ENCODE measurements at regions not wholly inside any gene's neighbourhood (a gene's known extent, or its start where the extent isn't known, plus 50 kb on each side); places are given as distances from the start of the nearest gene placed in this dataset.
"Not testable (repeated sequence)": the region's sequence is repeated elsewhere in the genome, so short reads cannot be mapped to it uniquely, and the experiment has no call there.

DNA sequence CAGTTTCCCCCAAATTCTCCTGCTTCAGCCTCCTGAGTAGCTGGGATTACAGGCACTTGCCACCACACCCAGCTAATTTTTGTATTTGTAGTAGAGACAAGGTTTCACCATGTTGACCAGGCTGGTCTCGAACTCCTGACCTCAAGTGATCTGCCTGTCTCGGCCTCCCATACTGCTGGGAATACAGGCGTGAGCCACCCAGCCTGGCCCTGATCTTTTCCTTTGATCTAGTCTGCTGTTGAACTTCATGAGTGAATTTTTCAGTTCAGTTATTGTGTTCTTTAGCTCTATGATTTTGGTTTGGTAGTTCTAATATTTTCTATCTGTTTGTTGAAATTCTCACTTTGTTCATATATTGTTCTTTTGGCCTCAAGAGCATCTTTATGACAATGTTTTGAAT lies 83.4 kb upstream of the RAP2C start:
- DNase-seq (ENCODE audit: low read depth), result not testable (repeated sequence)

DNA sequence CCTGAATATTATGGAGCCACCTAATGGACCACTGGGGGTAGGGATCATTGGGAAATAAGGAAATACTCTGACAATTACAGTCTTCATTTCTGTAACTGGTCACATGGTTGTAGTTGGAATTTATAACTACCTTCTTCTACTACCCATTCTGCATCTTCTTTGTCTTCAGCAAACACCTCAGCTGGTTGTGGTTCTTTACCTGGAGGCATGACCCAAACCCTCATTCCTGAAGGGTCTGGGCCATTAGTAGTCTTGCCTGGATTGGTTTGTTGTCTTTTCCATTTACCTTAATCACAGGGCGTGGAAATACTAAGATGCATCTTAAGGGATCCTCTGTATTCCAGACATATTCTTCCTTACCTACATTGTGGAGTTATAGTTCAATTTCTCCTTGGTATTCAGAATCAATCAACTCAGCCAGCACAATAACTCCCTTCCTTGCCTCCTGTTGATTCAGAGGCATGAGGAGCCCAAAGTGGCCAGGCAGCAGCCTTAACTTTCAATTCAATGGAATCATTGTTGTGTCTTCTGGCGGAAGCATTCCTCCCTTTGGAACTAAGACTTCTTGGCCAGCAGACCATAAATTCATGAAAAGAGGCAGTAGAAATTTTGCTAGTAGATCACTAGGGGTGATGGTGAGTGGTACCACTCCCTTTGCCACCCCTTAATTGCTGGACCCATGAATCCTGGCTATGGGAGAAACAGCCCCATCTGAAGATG lies 75.7 kb upstream of the RAP2C start:
- DNase-seq (ENCODE audit: low read depth), result no peak

DNA sequence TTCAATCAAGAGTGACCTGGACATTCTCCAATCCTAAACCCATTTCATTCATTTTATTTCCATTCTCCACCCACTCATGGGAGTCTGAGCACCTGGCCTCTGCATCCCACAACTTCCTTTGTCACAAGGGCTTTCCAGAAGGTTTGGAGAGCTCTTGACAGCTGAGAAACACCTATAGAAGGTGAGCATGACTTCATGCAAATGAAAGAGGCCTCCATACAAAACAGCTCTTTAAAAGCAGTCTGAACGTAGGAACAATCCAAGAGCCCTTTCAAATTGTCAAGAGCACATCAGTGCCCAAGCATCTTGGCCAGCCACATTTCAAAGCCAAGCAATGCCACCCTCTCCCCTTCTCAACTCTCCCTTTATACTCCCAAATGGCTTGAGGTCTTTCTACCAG lies 74.9 kb upstream of the RAP2C start:
- DNase-seq (ENCODE audit: low read depth), result no peak

DNA sequence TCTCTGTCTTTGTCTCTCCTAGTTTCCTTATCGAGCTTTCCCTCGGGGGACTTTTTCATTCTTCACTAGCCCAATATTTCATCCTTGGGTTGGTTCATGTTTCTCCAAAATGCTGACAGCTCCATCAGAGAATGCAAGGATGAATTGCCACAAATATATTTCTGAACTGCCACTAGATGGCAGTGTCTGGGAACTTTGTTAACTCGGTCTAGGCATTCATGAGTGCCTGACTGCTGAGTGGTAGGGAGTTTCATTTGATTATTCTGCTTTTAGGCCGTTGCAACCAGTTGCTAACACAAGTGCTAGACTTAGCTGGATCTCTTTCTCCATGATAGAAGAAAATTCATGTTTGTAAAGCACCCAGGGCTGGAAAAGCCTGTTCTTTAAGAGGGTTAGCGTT lies 73.5 kb upstream of the RAP2C start:
- peak; percentile 52 for DNase-seq (ENCODE audit: low read depth)

DNA sequence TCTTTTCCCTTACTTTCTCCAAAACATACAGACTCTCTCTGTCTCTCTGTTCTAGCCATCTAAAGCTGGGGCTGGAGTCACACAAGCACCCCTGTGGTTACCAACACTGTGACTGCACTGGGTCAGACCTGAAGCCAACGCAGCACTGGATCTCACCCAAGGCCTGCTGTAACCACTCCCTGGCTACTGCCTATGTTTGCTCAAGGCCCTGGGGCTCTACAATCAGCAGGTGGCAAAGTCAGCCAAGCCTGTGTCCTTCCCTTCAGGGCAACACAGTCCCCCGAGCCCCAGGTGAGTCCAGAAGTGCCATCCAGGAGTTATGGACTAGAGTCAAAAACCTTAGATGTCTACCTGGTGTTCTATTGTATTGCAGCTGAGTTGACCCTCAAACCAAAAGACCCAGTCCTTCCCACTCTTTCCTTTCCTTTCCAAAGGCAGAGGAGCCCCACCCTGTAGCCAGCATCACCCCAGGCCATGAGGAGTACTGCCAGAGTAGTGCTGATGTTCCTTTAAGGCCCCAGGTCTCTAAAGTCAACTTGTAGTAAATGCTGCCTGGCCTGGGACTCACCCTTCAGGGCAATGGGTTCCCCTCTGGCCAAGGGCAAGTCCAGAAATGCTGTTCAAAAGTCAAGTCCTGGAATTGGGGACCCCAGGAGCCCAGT lies 58.8 kb upstream of the RAP2C start:
- no peak for DNase-seq (ENCODE audit: low read depth)

DNA sequence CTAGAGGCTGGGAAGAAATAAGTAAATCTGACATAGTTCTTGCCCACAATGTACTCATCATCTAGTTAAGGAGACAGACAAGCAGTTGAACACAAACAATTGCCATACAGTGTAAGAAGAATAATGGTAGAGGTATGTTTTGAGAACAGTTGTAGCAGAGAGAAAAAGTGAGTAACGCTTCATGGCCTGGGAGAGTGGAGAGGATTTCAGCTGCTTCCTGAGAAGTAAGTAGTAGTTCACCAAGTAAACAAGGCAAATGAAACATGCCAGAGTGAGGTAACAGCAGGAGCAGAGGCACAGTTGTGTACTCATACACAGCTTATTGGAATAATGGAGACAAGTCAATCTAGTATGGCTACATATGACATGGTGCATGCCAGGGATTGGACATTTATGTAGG lies 53.6 kb upstream of the RAP2C start:
- no peak for DNase-seq (ENCODE audit: low read depth)

DNA sequence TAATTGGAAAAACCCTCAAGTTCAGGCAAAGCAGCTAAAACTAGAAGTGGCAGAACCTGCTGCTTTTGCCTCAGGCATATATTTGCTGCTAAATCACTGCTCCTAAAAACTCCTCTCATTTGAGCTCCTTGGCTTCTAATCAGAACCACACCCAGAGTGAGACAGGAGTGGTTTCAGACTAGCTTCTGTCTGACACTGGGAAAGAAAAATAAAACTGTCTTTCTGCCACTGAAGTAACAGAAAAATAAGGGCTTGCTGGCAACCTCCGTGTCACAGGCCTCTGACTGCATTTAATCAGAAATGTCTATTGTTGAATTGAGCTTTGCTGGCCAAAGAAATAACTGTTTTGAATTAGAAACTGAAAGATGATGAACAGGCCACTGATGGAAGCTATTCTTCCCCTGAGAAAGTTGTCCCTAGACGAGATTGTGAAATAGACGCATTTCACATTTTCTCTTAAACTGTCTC lies 52.1 kb upstream of the RAP2C start:
- DNase-seq (ENCODE audit: low read depth), result peak; percentile 12

DNA sequence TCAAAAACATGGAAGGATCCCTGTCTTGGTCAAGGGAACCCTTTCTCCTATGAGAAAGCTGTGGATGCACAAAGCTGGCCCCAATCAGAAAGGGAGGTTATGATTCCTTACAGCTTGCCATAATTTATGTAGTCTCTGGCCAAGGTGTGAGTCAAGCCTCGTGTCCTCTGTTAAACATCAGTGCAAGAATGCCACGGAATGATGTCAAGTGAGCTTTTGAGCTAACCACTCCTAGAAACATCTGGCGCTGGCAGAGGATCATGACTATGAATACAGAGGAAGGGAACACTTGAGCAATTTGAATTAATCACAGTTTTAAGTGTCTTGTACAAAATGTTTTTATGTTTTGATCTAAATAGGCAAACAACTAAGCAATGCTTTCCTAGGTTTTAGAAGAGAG lies 51.5 kb upstream of the RAP2C start:
- peak; percentile 86 for DNase-seq (ENCODE audit: low read depth)

DNA sequence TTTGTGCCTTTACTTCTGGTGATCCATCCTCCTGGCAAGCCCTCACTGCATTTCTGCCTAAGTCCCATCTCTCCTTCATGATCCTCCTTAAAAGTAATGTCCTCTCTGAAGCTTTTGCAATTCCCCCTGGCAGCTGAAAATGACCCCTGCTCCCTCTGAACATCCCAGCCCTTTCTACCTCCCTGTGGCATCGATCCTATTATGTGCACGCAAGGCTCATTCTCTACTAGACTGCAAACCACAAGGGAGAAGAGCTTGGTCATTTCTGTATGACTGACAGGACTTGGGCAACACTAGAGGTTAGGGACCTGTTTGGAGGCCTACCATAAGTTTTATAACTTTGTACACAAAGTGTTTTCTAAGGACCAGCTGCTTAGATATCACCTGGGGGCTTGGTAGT lies 50.8 kb upstream of the RAP2C start:
- no peak for DNase-seq (ENCODE audit: low read depth)
